ENCODE measurements at regions not wholly inside any gene's neighbourhood (a gene's known extent, or its start where the extent isn't known, plus 50 kb on each side); places are given as distances from the start of the nearest gene placed in this dataset.
"Not testable (repeated sequence)": the region's sequence is repeated elsewhere in the genome, so short reads cannot be mapped to it uniquely, and the experiment has no call there.

DNA sequence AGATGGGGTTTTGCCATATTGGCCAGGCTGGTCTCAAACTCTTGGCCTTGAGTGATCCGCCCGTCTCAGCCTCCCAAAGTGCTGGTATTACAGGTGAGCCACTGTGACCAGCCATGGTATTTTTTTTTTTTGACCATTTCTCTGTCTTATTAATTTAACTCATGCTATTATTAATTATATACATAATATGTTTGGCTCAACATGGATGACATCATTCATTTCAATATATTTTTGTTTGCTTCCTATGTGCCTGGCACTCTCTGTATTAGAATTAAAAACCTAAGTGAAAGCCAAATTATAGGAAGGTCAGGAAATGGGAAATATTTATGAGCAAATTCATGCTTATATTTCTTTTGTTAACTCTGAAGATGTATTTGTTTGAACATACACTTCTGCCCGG lies 55.8 kb upstream of the AKIRIN2 start:
- DNase-seq (ENCODE audit: low read depth): no peak

DNA sequence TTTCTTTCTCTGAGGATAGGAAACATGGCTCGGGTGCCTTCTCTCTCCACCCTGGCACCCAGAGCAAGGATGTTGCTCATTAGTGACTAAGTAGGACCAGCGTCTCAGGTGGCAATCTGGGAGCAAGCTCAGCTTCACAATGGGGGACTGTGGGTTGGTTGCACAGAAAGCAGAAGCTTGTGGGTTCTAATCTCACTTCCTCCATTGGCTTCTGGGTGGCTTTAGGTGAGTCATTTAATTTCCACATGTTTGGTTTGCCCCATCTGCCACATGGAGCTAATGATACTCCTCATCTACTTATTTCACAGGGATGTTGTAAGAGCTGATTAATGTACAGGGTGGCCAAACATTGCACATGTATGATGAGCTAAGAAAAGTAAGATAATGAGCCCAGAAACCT lies 54.8 kb upstream of the AKIRIN2 start:
- no peak for DNase-seq (ENCODE audit: low read depth)

DNA sequence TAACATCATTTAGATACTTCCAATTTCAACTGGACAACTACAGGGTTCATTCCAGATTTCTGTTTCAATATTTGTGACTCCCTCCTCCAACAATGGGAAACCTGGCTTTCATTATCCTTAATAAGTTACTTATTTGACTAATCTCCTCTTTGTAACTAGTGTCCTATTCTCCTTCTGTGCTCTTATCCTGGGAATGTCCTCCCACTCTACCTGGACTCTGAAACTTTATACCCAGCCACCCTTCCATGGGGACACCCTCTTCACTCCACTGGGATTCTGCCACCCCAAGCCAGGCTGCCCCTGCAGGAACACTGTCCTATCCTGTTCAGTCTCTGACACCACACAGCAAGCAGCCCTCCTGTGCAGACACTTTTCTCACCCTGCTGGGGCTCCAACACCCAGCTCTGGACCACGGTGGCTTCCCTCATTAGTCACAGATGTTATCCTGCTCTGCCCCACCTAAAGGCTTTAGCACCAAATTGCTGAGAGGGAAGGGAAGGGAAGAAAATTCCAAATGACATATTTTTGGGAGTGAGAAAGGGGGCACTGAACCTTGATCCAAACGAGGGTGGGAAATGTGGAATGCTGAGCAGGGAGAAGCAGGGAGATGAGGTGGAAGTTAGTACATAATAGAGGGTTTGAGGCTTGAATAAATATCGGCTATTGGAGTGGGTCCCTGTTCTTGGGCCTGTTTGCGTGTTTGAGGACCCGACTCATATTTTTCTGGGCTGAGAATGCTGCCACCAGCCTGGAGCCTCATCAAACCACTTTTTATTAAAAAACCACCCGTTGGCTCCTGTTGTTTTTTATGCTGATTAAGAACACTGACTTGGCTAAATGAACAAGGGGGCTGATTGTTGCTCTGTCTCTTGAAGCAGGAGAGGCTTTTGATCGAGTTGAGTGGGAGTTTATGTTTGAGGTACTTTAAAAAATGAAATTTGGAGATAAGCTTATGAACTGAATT lies 54.0 kb upstream of the AKIRIN2 start:
- DNase-seq (ENCODE audit: low read depth): no peak

DNA sequence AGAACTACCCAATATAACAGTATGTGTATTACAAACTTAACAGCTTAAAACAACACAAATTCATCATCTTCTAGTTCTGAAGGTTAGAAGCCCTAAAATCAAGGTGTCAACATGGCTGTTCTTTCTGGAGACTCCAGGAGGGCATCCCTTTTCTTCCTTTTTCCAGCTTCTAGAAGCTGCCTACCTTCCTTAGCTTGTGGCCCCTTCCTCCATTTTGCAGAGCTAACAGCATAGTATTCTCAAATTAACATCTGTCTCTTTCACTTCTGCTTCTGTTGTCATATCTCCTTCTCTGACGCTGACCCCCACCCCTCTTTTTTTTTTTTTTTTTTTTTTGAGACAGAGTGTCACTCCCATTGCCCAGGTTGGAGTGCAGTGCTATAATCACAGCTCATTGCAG lies 52.8 kb upstream of the AKIRIN2 start:
- no peak for DNase-seq (ENCODE audit: low read depth)

DNA sequence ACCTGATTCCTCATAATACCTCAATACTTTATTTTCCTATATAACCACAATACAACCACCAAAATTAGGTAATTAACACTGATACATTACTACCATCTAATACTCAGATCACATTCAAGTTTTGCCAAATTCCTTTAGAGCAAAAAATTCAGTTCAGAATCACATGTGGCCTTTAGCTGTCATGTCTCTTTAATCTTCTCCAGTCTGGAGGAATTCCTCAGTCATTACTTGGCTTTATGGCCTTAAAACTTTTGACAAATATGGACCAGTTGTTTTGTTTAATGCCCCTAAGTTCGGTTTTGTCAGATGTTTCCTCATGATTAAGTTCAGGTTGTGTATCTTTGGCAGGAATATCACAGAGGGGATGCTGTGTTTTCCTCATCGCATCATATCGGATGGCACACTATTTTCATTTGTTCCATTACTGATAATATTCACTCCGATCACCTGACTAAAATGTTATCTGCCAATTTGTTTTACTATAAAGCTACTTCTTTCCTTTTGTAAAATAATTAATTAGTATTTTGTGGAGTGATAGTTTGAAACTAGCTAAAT lies 51.2 kb upstream of the AKIRIN2 start:
- no peak for DNase-seq (ENCODE audit: low read depth)

DNA sequence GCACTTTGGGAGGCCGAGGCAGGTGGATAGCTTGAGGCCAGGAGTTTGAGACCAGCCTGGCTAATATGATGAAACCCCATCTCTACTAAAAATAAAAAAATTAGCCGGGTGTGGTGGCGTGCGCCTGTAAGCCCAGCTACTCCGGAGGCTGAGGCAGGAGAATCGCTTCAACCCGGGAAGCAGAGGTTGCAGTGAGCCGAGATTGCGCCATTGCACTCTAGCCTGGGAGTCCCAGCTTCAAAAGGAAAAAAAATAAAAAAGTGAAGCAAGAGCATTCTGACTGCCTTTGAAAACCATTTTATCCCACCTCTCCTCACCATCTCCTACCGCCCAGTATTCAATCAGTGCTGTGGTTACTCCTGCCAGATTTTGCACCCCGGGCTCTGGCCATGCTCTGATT lies 50.5 kb upstream of the AKIRIN2 start:
- DNase-seq (ENCODE audit: low read depth): not testable (repeated sequence)

All from activated gamma-delta T cell treated with anti-CD3 and anti-CD28 coated beads, Interleukin-2, amount 50 U/mL, for 16 hours (primary cell).